Spinal cord (tissue), 9 donors: ENCODE measurements at regions not wholly inside any gene's neighbourhood (a gene's known extent, or its start where the extent isn't known, plus 50 kb on each side); places are given as distances from the start of the nearest gene placed in this dataset.

Experiments used
- DNase-seq, 6 donors: peaks; one replicate each; pipeline versions ENCODE4 v3.0.0 to v3.0.0-alpha.2; 2013 to 2015; ENCODE audit warnings: low spot score in 6 of 6, low read depth in 4 of 6
- H3K27ac ChIP-seq: one replicate; pipeline ENCODE4 v1.5.1; 2013; ENCODE audit warnings: low read depth, low read length, control low read depth
- H3K27me3 ChIP-seq: one replicate; pipeline ENCODE4 v1.6.1; 2013; ENCODE audit warnings: low read length; ENCODE audit not compliant: control insufficient read depth, insufficient read depth
- H3K36me3 ChIP-seq: one replicate; pipeline ENCODE4 v1.6.1; 2013; ENCODE audit warnings: low read length; ENCODE audit not compliant: control insufficient read depth, insufficient read depth
- H3K4me1 ChIP-seq: one replicate; pipeline ENCODE4 v1.6.1; 2013; ENCODE audit warnings: low read length; ENCODE audit not compliant: control insufficient read depth, insufficient read depth
- H3K4me3 ChIP-seq: one replicate; pipeline ENCODE4 v1.5.1; 2013; ENCODE audit warnings: low read depth, low read length, control low read depth
- H3K9me3 ChIP-seq: one replicate; pipeline ENCODE4 v1.6.1; 2013; ENCODE audit warnings: low read length; ENCODE audit not compliant: control insufficient read depth, insufficient read depth
- WGBS: methylation state at CpG from one replicate; pipeline ENCODE4 v1.1.5; 2013; ENCODE audit warnings: missing lambda C conversion rate; ENCODE audit not compliant: insufficient coverage; 5-methylcytosine and 5-hydroxymethylcytosine counted together
- donor health status: healthy.

DNA sequence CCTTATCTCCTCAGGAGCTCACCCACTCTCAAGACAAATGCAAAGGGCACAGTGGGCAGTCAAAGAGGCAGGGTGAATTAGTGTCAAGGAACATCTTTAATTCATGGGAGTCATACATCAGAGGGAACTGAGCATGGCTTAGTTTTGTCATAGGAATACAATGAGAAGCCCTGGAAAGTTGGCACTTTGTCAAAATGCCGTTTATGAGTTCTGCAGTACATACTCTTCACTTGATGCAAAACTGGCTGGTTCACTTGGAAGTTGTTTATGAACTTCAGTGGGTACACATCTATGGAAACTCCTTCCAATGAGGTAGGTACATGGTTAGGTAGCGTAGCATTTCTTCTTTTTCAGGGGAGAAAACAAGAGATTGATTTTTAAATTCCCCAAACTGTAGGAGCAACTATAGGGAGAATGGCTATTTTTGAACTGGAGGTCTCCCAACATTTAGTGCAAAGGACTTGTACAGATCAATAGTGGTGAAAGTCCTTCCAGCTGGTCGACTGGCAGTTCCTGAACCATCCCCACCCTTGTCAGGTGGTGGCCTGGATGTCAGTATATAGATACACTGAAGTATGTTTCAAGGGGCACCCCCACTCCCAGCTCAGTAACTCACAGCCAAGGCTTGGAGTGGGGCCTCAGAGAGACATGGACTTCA, 580.5 kb downstream of the REEP3 start:
- Histone ChIP-seq H3K36me3 (no peaks in the 10 kb centered on the region), H3K9me3 (no peaks in the 10 kb centered on the region), H3K4me1 (no peaks in the 10 kb centered on the region), H3K27ac (no peak overlapping the region), H3K27me3 (no peaks in the 10 kb centered on the region), H3K4me3 (no peak overlapping the region)
- no peak for DNase-seq
- 29% methylated on average over 1 of the region's 3 CpGs for WGBS

DNA sequence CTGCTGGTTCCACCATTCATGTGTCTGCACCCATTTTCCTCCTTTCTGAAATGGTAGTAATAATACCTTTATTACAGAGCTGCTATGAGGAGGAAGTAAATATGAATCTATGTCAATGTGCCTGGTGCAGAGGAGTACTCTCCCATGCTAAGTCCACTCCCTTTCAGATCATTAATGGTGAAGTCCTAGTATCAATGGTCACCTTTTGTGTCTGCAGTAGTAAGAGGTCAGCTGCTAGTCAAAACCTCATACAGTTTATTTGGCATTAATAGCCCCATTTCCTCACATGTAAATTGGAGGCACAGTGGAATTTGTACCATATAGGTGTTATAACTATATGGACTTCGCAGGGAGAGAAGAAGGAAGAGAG, 581.0 kb downstream of the REEP3 start:
- H3K9me3 ChIP-seq, result no peaks in the 10 kb centered on the region
- no peak overlapping the region for H3K27ac ChIP-seq
- WGBS, result no CpG with 5 or more reads among the region's 1 CpG
- DNase-seq, result no peak
- H3K36me3 ChIP-seq, result no peaks in the 10 kb centered on the region
- H3K27me3 ChIP-seq, result no peaks in the 10 kb centered on the region
- H3K4me3 ChIP-seq, result no peak overlapping the region
- no peaks in the 10 kb centered on the region for H3K4me1 ChIP-seq

DNA sequence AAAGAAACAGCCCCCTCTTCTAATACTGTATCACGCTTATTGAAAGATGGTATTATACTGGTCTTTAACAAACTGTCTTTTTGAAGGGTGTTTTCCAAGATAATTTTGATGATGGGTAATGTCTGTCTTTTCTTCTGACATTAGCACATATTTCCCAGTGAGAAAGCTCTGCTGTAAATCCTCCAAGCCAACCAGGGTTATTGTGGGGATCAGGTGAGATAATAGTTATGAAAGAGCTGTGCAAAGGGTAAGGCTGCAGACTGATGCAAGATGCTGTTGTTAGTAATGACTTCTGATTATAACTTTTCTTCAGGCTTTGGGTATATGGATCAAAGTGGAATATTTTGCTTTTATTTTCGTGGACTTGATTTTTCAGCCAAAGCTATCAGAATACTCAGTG, 581.7 kb downstream of the REEP3 start:
- H3K9me3 ChIP-seq, result no peaks in the 10 kb centered on the region
- H3K27me3 ChIP-seq, result no peaks in the 10 kb centered on the region
- DNase-seq, result no peak
- no peak overlapping the region for H3K4me3 ChIP-seq
- H3K36me3 ChIP-seq, result no peaks in the 10 kb centered on the region
- 89% methylated on average over 1 of the region's 2 CpGs for WGBS
- no peaks in the 10 kb centered on the region for H3K4me1 ChIP-seq
- no peak overlapping the region for H3K27ac ChIP-seq

DNA sequence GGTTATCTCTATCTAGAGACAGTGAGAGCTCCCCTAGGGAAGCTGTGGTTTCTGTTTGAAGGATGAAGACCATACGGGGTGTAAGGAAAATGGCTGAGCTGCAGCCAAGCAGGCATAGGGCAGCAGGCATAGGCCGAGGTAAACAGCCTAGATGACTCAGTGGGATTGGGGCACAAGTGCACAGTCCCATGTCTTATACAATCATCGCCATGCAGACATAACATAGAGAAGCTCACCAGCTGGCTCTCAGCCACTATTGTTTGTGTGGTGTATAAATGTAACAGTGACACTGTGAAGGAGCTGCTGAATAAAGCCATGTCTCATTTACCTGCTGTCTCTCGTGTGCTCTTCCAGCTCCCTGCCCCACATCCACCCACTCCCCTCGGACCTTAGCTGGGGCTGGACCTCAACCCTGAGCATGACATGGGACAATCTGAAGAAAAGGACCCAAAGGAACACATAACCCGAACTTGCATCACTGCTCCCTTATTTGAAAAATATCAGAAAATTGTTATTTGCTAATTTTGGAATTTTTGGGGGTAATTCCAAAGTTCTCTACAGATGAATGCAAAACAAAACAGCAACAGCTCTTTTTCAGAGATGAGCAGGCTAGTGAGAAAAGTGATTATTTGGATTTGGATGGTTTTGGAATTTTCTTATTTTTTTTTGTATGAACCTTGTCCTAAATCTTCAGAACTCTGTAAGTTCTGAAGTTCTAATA, 582.7 kb downstream of the REEP3 start:
- WGBS, result 72% methylated on average over 3 of the region's 6 CpGs
- no peaks in the 10 kb centered on the region for H3K27me3 ChIP-seq
- no peak overlapping the region for H3K4me3 ChIP-seq
- H3K4me1 ChIP-seq, result no peaks in the 10 kb centered on the region
- H3K9me3 ChIP-seq, result no peaks in the 10 kb centered on the region
- peak in 1 of 6 donors; percentile 51 for DNase-seq
- no peak overlapping the region for H3K27ac ChIP-seq
- H3K36me3 ChIP-seq, result no peaks in the 10 kb centered on the region

DNA sequence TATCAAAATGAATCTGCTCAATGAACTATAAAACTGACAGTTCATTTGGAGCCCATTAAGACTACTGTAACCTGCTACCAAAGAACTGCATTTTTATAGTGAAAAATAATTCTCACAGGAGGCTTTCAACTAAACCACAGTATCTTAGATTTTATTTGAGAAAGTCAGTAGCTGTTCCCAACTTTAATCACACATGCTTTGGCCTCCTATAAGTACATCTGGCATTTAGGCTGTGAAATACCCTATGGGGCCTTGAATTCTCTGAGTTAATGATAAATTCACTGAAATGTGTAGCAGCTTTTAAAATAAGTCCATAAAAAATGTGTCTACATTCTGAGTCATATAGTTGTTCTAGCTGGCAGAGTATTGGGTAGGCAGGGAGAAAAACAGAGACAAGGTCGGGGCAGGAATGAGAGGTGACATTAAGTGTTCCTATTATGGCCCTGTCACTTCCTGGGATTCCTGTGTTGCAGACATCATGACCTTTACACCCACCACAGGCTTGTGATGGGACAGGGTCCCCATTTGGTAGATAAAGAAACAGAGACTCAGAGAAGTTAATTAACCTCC, 588.8 kb downstream of the REEP3 start:
- H3K27ac ChIP-seq, result no peak overlapping the region
- H3K36me3 ChIP-seq, result no peaks in the 10 kb centered on the region

DNA sequence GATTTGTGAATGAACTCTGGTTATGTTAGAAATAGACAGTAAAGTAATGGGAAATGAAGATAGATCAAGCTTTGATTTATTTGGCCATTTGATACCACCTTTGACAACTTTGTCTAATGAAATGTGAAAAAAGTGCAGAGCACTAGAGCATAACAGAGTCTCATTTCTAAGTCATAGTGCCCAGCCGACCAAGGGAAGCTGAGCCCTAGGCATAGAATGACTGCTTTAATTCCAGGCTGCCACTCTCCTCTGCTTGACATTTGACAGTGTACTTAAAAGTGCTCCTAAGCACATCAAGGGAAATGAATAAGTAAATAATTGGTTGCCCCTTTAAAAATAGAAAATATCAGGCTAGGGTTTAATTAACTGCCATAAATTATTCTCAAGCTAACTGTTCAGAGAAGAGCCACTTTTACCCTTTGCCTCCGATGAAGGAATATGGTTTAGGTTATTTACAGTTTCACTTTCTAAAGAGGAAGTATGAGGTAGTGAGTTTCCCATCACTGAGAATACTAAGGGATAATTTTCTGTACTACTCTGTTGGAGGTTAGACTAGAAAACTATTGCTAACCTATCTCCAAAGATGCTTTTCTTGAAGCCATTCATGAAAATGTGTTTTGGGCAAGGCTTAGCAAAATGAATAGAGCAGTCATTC, 591.6 kb downstream of the REEP3 start:
- DNase-seq, result peak in 1 of 6 donors; percentile 37
- no peak overlapping the region for H3K27ac ChIP-seq
- 67% methylated on average over 1 of the region's 2 CpGs for WGBS
- no peaks in the 10 kb centered on the region for H3K4me1 ChIP-seq
- no peaks in the 10 kb centered on the region for H3K36me3 ChIP-seq
- no peaks in the 10 kb centered on the region for H3K27me3 ChIP-seq
- H3K9me3 ChIP-seq, result no peaks in the 10 kb centered on the region
- no peak overlapping the region for H3K4me3 ChIP-seq

More for the DNA sequence above, 588.8 kb downstream of the REEP3 start:
- no peak overlapping the region for H3K4me3 ChIP-seq
- no peaks in the 10 kb centered on the region for H3K27me3 ChIP-seq
- H3K4me1 ChIP-seq, result no peaks in the 10 kb centered on the region
- WGBS, result no CpG with 5 or more reads among the region's 1 CpG
- peak in 1 of 6 donors; percentile 65 for DNase-seq
- H3K9me3 ChIP-seq, result no peaks in the 10 kb centered on the region

DNA sequence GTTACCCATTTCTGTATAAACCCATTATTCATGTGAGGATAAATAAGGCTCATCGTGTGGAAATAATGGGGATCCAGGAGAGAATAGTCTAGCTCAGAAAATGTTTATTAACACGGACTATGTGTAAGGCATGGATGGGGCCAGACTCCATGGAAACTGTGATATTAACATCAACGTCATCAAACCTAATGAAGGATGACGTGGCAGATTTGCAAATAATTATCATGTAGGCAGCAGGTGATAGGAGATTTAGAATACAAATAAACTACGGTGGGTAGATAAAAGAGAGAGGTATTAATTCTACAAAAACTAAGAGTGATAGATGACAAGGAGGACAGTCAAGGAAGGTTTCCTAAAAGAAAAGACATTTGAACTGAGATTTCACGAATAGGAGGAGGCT, 592.2 kb downstream of the REEP3 start:
- Histone ChIP-seq H3K36me3 (no peaks in the 10 kb centered on the region), H3K4me3 (no peak overlapping the region), H3K4me1 (no peaks in the 10 kb centered on the region), H3K27ac (no peak overlapping the region), H3K9me3 (no peaks in the 10 kb centered on the region), H3K27me3 (no peaks in the 10 kb centered on the region)
- 91% methylated on average over 4 of the region's 6 CpGs for WGBS
- DNase-seq, result no peak

DNA sequence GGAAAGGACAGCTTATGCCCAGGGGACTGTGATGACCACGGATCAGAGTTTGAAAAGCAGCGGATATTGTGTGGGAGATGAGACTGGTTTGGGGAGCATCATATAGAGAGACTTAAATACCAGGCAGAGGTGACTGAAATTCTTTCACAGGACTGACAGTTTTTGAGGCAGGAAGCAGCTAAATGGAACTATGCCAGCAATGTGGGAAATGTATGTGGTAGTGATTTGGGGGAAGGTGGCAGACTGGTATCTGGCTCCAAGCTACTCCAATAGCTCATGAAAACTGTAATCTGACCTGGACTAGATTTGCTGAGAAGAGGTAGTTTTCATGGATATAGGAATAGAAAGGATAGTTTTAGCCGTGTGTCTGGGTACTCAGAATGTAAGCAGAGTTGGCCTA, 592.6 kb downstream of the REEP3 start:
- Histone ChIP-seq H3K4me1 (no peaks in the 10 kb centered on the region), H3K27me3 (no peaks in the 10 kb centered on the region), H3K4me3 (no peak overlapping the region), H3K9me3 (no peaks in the 10 kb centered on the region), H3K27ac (no peak overlapping the region), H3K36me3 (no peaks in the 10 kb centered on the region)
- 93% methylated on average over 3 of the region's 3 CpGs for WGBS
- no peak for DNase-seq

DNA sequence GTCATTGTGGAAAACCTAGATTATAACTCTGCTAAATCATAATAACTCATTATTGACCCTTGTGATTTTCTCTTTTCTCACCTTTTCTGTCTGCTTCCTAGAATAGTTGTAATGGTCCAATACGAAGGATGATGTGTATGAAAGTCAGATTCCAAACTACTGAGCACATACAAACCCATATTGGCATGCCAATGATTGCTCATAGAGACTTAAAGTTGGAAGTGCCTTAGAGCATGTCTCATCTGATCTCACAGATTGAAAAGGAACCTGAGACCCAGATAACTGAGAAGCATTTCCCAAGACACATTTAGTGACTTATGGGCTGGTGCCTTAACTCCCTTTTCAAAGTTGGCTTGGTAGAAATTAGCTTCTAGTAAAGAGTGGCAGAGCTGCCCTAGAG, 594.3 kb downstream of the REEP3 start:
- Histone ChIP-seq H3K27me3 (no peaks in the 10 kb centered on the region), H3K4me1 (no peaks in the 10 kb centered on the region), H3K36me3 (no peaks in the 10 kb centered on the region), H3K9me3 (no peaks in the 10 kb centered on the region), H3K4me3 (no peak overlapping the region), H3K27ac (no peak overlapping the region)
- no CpG with 5 or more reads among the region's 1 CpG for WGBS
- DNase-seq, result no peak
